Caco-2 (cell line): ENCODE measurements at regions not wholly inside any gene's neighbourhood (a gene's known extent, or its start where the extent isn't known, plus 50 kb on each side); places are given as distances from the start of the nearest gene placed in this dataset.

Source experiments
- BruUV-seq: library from RNA; stranded (reverse); fragments of 400-500 nt; replicated peaks from 2 replicates; lab custom pipeline; 2021; lab: Mats Ljungman, UMichigan
- CTCF ChIA-PET: fragments of 300-600 bp; sonication (Branson Sonifier 250); formaldehyde crosslinking; loops from one replicate; lab custom pipeline; 2022; ENCODE audit warnings: antibody characterized with exemption; lab: Charles Lee
- POLR2A ChIA-PET: fragments of 300-600 bp; sonication (Branson Sonifier 250); formaldehyde crosslinking; loops from one replicate; lab custom pipeline; 2022; ENCODE audit warnings: antibody characterized with exemption; lab: Charles Lee
- DNase-seq, 2 experiments: peaks; one replicate each; pipeline versions ENCODE4 v3.0.0 to v3.0.0-alpha.2; 2020 to 2022
- H3K27me3 ChIP-seq: replicated peaks from 2 replicates; pipeline ENCODE4 v1.6.0; 2011; ENCODE audit warnings: low read length; ENCODE audit not compliant: control insufficient read depth, insufficient read depth
- H3K36me3 ChIP-seq: 2 replicates; pipeline ENCODE4 v1.5.1; 2011; ENCODE audit warnings: low read length; ENCODE audit not compliant: control insufficient read depth, insufficient read depth
- H3K4me1 ChIP-seq: fragments of 250-450 bp; sonication (Bioruptor Pico); 2 replicates; pipeline ENCODE4 v1.5.1; 2020; ENCODE audit warnings: mild to moderate bottlenecking
- H3K4me3 ChIP-seq: 2 replicates; pipeline ENCODE4 v1.5.1; 2011; ENCODE audit warnings: low read depth, mild to moderate bottlenecking, control low read depth, low read length
- H3K9me3 ChIP-seq: fragments of 250-450 bp; sonication (Bioruptor Pico); 2 replicates; pipeline ENCODE4 v1.5.1; 2020; ENCODE audit warnings: mild to moderate bottlenecking, moderate library complexity
- H3K27ac Mint-ChIP-seq: one replicate; pipeline ENCODE4 v1.8.0; 2022; ENCODE audit warnings: mixed read lengths; ENCODE audit not compliant: unreplicated experiment
- H3K27me3 Mint-ChIP-seq: one replicate; pipeline ENCODE4 v1.8.0; 2022; ENCODE audit warnings: mixed read lengths; ENCODE audit not compliant: insufficient read depth, unreplicated experiment
- H3K36me3 Mint-ChIP-seq: one replicate; pipeline ENCODE4 v1.8.0; 2022; ENCODE audit warnings: mild to moderate bottlenecking, mixed read lengths; ENCODE audit not compliant: insufficient read depth, unreplicated experiment
- H3K4me1 Mint-ChIP-seq: one replicate; pipeline ENCODE4 v1.8.0; 2022; ENCODE audit warnings: low read depth, mixed read lengths; ENCODE audit not compliant: unreplicated experiment
- H3K4me3 Mint-ChIP-seq: one replicate; pipeline ENCODE4 v1.8.0; 2022; ENCODE audit warnings: mild to moderate bottlenecking, moderate library complexity, mixed read lengths; ENCODE audit not compliant: unreplicated experiment
- H3K9me3 Mint-ChIP-seq: one replicate; pipeline ENCODE4 v1.8.0; 2022; ENCODE audit warnings: mixed read lengths; ENCODE audit not compliant: unreplicated experiment
- CTCF ChIP-seq, 2 experiments: fragments of 200-600 bp in 1 of 2; IDR thresholded peaks; 1 replicate in 1 of 2; 2 replicates in 1 of 2; pipeline versions ENCODE4 v1.5.1 to v1.8.0; 2011 to 2022; ENCODE audit warnings: antibody characterized with exemption in 1 of 2, control low read depth in 1 of 2, inconsistent platforms in 1 of 2, low read depth in 1 of 2, low read length in 1 of 2, mild to moderate bottlenecking in 1 of 2, moderate library complexity in 1 of 2; ENCODE audit not compliant: insufficient read depth in 1 of 2, severe bottlenecking in 1 of 2, unreplicated experiment in 1 of 2
- intact Hi-C: fragments of 100-400 bp; cut with micrococcal nuclease; formaldehyde crosslinking; loops from one replicate; pipeline ENCODE4 v1.10.0; 2022; ENCODE audit not compliant: unreplicated experiment

DNA sequence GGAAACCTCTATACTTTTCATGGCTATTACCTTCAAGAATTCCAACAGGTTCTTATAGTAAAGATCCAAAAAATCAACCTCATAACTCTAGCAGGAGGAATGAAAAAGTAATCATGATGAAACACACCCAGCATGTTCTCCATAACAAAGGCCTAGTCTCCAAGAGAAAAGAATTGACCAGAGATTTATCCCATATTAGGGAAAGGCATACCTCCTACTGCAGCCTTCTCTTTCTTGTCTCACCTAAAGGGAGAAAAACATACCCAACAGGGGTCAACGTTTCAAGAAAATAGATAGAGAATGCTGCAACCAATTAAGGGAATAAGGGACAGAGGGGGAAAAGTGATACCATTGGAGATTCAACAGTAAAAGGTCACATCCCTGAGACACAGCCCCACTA is 262.5 kb downstream of the FRK start:
- intact Hi-C loops = no loop called here
- POLR2A ChIA-PET = no interaction called here
- Histone ChIP-seq H3K4me1 (no peaks in the 10 kb centered on the region), H3K36me3 (no peaks in the 10 kb centered on the region), H3K4me3 (no peak overlapping the region), H3K9me3 (no peaks in the 10 kb centered on the region), H3K27me3 (no peaks in the 10 kb centered on the region)
- CTCF ChIA-PET = no interaction called here
- Mint-ChIP-seq H3K27me3 (peaks cover 9% of the 10 kb centered on the region), H3K9me3 (no peaks in the 10 kb centered on the region), H3K4me1 (no peaks in the 10 kb centered on the region), H3K27ac (no peak overlapping the region), H3K4me3 (no peak overlapping the region), H3K36me3 (no peaks in the 10 kb centered on the region)
- no peak for DNase-seq
- TF ChIP-seq CTCF (IDR thresholded peaks at IDR 0.05; ENCODE audit: insufficient read depth in 1 of 2, low read depth in 1 of 2, low read length in 1 of 2, severe bottlenecking in 1 of 2, unreplicated experiment in 1 of 2) = no peak
- no TSS peak for BruUV-seq

- Mint-ChIP-seq H3K9me3 (no peaks in the 10 kb centered on the region), H3K4me1 (no peaks in the 10 kb centered on the region), H3K27me3 (peaks cover 9% of the 10 kb centered on the region), H3K4me3 (no peak overlapping the region), H3K27ac (no peak overlapping the region), H3K36me3 (no peaks in the 10 kb centered on the region)
- intact Hi-C loops = no loop called here
- ChIA-PET CTCF (no interaction called here), POLR2A (no interaction called here)
- no peak for DNase-seq
- H3K36me3 ChIP-seq = no peaks in the 10 kb centered on the region
- no TSS peak for BruUV-seq
- H3K4me3 ChIP-seq = no peak overlapping the region
- H3K9me3 ChIP-seq = no peaks in the 10 kb centered on the region
- H3K27me3 ChIP-seq = no peaks in the 10 kb centered on the region
- no peaks in the 10 kb centered on the region for H3K4me1 ChIP-seq
- TF ChIP-seq CTCF (IDR thresholded peaks at IDR 0.05; ENCODE audit: insufficient read depth in 1 of 2, low read depth in 1 of 2, low read length in 1 of 2, severe bottlenecking in 1 of 2, unreplicated experiment in 1 of 2) = no peak
Measured at GRCh38 chr6:115796829-115797228, 263.9 kb downstream of the FRK start.

DNA sequence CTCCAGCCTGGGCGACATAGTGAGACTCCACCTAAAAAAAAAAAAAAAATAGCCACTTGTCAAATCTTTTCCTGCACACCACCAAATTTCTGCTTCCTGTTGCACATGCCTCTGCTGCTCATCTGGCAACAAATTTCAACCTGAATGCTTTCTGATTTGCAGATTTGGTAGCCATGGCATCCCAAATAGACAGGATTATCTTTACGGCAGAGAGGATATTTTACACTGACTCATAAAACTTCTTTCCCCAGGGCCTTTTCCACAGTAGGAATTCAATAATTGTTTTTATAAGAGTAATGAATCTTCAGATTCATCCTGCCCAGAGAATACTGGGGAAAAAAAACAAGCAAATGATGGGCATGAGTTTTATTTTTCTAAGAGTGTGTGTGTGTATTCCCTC is 264.6 kb downstream of the FRK start:
- no peak for TF ChIP-seq CTCF (IDR thresholded peaks at IDR 0.05; ENCODE audit: insufficient read depth in 1 of 2, low read depth in 1 of 2, low read length in 1 of 2, severe bottlenecking in 1 of 2, unreplicated experiment in 1 of 2)
- no peaks in the 10 kb centered on the region for H3K4me1 ChIP-seq
- H3K36me3 Mint-ChIP-seq = no peaks in the 10 kb centered on the region
- POLR2A ChIA-PET = no interaction called here
- H3K9me3 ChIP-seq = no peaks in the 10 kb centered on the region
- CTCF ChIA-PET = no interaction called here
- no peaks in the 10 kb centered on the region for H3K9me3 Mint-ChIP-seq
- no peaks in the 10 kb centered on the region for H3K27me3 ChIP-seq
- H3K4me1 Mint-ChIP-seq = no peaks in the 10 kb centered on the region
- no peak overlapping the region for H3K27ac Mint-ChIP-seq
- no peaks in the 10 kb centered on the region for H3K36me3 ChIP-seq
- intact Hi-C loops = no loop called here
- no peak overlapping the region for H3K4me3 Mint-ChIP-seq
- H3K27me3 Mint-ChIP-seq = peaks cover 9% of the 10 kb centered on the region
- no peak for DNase-seq
- H3K4me3 ChIP-seq = no peak overlapping the region
- BruUV-seq = no TSS peak
